ENCODE measurements at regions not wholly inside any gene's neighbourhood (a gene's known extent, or its start where the extent isn't known, plus 50 kb on each side); places are given as distances from the start of the nearest gene placed in this dataset.

DNA sequence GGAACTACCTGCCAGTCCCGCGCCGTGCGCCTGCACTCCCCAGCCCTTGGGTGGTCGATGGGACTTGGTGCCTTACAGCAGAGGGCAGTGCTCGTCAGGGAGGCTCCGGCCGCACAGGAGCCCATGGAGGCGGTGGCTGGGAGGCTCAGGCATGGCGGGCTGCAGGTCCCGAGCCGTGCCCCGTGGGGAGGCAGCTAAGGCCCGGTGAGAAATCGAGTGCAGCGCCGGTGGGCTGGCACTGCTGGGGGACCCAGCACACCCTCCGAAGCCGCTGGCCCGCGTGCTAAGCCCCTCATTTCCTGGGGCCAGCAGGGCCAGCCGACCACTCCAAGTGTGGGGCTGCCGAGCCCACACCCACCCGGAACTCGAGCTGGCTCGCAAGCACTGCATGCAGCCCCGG lies 580.2 kb downstream of the ZIC1 start:
- intact Hi-C loops (cut with DNase I) = no loop called here
- Histone ChIP-seq H3K27ac (no peak overlapping the region), H3K36me3 (no peaks in the 10 kb centered on the region), H3K9me3 (no peaks in the 10 kb centered on the region), H3K27me3 (no peaks in the 10 kb centered on the region), H3K4me1 (no peaks in the 10 kb centered on the region), H3K4me3 (no peak overlapping the region)
- DNase-seq (ENCODE audit: extremely low spot score in 2 of 2) = no peak
- no peak for TF ChIP-seq POLR2AphosphoS5 (IDR thresholded peaks at IDR 0.05; ENCODE audit: insufficient read depth in 1 of 2, low read depth in 1 of 2)
- TF ChIP-seq, protein P1, sequence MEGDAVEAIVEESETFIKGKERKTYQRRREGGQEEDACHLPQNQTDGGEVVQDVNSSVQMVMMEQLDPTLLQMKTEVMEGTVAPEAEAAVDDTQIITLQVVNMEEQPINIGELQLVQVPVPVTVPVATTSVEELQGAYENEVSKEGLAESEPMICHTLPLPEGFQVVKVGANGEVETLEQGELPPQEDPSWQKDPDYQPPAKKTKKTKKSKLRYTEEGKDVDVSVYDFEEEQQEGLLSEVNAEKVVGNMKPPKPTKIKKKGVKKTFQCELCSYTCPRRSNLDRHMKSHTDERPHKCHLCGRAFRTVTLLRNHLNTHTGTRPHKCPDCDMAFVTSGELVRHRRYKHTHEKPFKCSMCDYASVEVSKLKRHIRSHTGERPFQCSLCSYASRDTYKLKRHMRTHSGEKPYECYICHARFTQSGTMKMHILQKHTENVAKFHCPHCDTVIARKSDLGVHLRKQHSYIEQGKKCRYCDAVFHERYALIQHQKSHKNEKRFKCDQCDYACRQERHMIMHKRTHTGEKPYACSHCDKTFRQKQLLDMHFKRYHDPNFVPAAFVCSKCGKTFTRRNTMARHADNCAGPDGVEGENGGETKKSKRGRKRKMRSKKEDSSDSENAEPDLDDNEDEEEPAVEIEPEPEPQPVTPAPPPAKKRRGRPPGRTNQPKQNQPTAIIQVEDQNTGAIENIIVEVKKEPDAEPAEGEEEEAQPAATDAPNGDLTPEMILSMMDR (IDR thresholded peaks at IDR 0.05) = no peak

DNA sequence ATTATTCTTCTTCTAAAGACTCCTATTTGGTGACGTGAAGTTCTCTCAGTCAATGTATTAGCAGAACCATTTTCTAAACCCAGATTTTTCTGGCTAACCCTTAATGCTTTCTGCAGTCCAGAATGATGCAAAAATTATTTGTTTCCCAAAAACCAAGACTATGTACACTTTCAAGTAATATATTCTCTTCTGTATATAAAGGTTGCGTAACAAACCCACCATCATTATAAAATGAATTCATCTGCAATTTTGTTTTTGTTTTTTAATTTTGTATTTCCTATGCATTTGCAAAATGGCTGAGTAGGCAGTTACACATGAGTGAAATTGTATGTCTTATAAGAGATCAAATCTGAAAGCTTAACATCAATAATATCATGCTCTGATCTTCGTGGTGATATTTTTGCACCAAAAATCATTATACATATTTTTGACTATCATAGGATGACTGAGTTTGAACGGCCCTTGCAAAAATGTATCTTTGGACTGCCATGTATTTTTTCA lies 593.6 kb downstream of the ZIC1 start:
- TF ChIP-seq POLR2AphosphoS5 (IDR thresholded peaks at IDR 0.05; ENCODE audit: insufficient read depth in 1 of 2, low read depth in 1 of 2) (no peak), POLR2A (IDR thresholded peaks at IDR 0.05) (no peak)
- TF ChIP-seq, protein P1 (IDR thresholded peaks at IDR 0.05) = no peak

GRCh38 chr3:148004331-148004730 lies 595.2 kb downstream of the ZIC1 start:
- intact Hi-C loops (cut with DNase I) = no loop called here
- Histone ChIP-seq H3K4me1 (no peaks in the 10 kb centered on the region), H3K36me3 (no peaks in the 10 kb centered on the region), H3K27ac (no peak overlapping the region), H3K27me3 (no peaks in the 10 kb centered on the region), H3K9me3 (no peaks in the 10 kb centered on the region), H3K4me3 (no peak overlapping the region)
- DNase-seq (ENCODE audit: extremely low spot score in 2 of 2) = no peak
- TF ChIP-seq, protein P1 (IDR thresholded peaks at IDR 0.05) = no peak
- TF ChIP-seq POLR2A (IDR thresholded peaks at IDR 0.05) (no peak), POLR2AphosphoS5 (IDR thresholded peaks at IDR 0.05; ENCODE audit: insufficient read depth in 1 of 2, low read depth in 1 of 2) (no peak)

More for the DNA sequence above, 593.6 kb downstream of the ZIC1 start:
- H3K9me3 ChIP-seq = no peaks in the 10 kb centered on the region
- no peaks in the 10 kb centered on the region for H3K4me1 ChIP-seq
- H3K27me3 ChIP-seq = no peaks in the 10 kb centered on the region
- no peak for DNase-seq (ENCODE audit: extremely low spot score in 2 of 2)
- intact Hi-C loops (cut with DNase I) = no loop called here
- no peak overlapping the region for H3K4me3 ChIP-seq
- no peaks in the 10 kb centered on the region for H3K36me3 ChIP-seq
- no peak overlapping the region for H3K27ac ChIP-seq

GRCh38 chr3:148005456-148005855 lies 596.3 kb downstream of the ZIC1 start:
- H3K4me1 ChIP-seq = no peaks in the 10 kb centered on the region
- H3K9me3 ChIP-seq = no peaks in the 10 kb centered on the region
- no peak for TF ChIP-seq POLR2AphosphoS5 (IDR thresholded peaks at IDR 0.05; ENCODE audit: insufficient read depth in 1 of 2, low read depth in 1 of 2)
- TF ChIP-seq, protein P1 (IDR thresholded peaks at IDR 0.05) = no peak
- TF ChIP-seq POLR2A (IDR thresholded peaks at IDR 0.05) = no peak
- H3K27ac ChIP-seq = no peak overlapping the region
- H3K4me3 ChIP-seq = no peak overlapping the region
- H3K36me3 ChIP-seq = no peaks in the 10 kb centered on the region
- intact Hi-C loops (cut with DNase I) = no loop called here
- DNase-seq (ENCODE audit: extremely low spot score in 2 of 2) = no peak
- H3K27me3 ChIP-seq = no peaks in the 10 kb centered on the region

DNA sequence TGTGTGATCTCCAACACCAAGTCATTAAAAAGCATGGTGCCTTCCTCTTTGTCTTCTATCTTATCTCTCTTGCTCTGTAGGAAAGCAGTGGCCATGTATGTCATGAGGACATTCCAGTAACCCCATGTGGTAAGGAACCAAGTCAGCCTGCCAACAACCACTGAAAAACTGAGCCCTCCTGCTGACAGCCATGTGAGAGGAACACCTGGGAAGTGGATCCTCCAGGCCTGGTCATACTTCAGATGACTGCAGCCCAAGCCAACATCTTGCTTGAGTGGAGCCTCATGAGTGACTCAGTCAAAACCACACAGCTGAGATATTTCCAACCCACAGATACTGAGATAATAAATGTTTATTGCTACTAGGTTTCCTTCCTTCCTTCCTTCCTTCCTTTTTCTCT lies 597.3 kb downstream of the ZIC1 start:
- intact Hi-C loops (cut with DNase I) = no loop called here
- Histone ChIP-seq H3K4me1 (no peaks in the 10 kb centered on the region), H3K27ac (no peak overlapping the region), H3K4me3 (no peak overlapping the region), H3K27me3 (no peaks in the 10 kb centered on the region), H3K36me3 (no peaks in the 10 kb centered on the region), H3K9me3 (no peaks in the 10 kb centered on the region)
- no peak for DNase-seq (ENCODE audit: extremely low spot score in 2 of 2)
- TF ChIP-seq, protein P1 (IDR thresholded peaks at IDR 0.05) = no peak
- TF ChIP-seq POLR2A (IDR thresholded peaks at IDR 0.05) = no peak
- TF ChIP-seq POLR2AphosphoS5 (IDR thresholded peaks at IDR 0.05; ENCODE audit: insufficient read depth in 1 of 2, low read depth in 1 of 2) = no peak
